HFF-Myc (cell line): ENCODE measurements at regions not wholly inside any gene's neighbourhood (a gene's known extent, or its start where the extent isn't known, plus 50 kb on each side); places are given as distances from the start of the nearest gene placed in this dataset.

ENCODE experiments used
- DNase-seq: peaks from one replicate; pipeline ENCODE4 v3.0.0-alpha.2; 2011; ENCODE audit warnings: low read depth; ENCODE audit errors: extremely low read depth
- H3K4me3 ChIP-seq: replicated peaks from 2 replicates; pipeline ENCODE4 v1.5.1; 2011; ENCODE audit warnings: low read depth, mild to moderate bottlenecking, control low read depth, low read length
- CTCF ChIP-seq: IDR thresholded peaks from 2 replicates; pipeline ENCODE4 v1.5.1; 2012; ENCODE audit warnings: mild to moderate bottlenecking, low read depth, low read length, control low read depth; ENCODE audit errors: missing control alignments

GRCh38 chr14:26339381-26339780 lies 258.5 kb downstream of the NOVA1 start:
- TF ChIP-seq CTCF, result no peak
- no peak overlapping the region for H3K4me3 ChIP-seq
- DNase-seq, result no peak

GRCh38 chr14:26338231-26338630 lies 259.6 kb downstream of the NOVA1 start:
- H3K4me3 ChIP-seq, result no peak overlapping the region
- DNase-seq, result no peak
- no peak for TF ChIP-seq CTCF

DNA sequence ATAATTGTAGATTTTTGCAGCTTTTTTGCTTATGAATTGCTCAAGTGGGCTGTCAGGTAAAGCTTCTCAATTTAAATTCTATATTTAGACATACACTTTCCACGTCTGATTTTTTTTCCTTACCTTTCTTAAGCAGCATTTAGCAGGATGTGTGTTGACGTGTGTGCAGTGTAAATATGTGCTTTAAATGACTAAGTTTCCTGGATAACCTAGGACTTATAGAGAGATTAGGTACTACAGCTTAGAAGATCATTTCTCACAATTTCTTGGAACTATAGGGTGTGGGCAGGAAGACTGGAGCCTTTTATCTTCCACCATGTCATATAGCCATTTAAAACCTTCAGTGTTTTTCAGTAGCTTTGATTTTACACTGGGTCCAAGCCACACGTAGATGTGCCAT lies 263.5 kb downstream of the NOVA1 start:
- TF ChIP-seq CTCF, result no peak
- no peak overlapping the region for H3K4me3 ChIP-seq
- DNase-seq, result no peak

GRCh38 chr14:26332966-26333365 lies 264.9 kb downstream of the NOVA1 start:
- H3K4me3 ChIP-seq, result no peak overlapping the region
- no peak for TF ChIP-seq CTCF
- no peak for DNase-seq

DNA sequence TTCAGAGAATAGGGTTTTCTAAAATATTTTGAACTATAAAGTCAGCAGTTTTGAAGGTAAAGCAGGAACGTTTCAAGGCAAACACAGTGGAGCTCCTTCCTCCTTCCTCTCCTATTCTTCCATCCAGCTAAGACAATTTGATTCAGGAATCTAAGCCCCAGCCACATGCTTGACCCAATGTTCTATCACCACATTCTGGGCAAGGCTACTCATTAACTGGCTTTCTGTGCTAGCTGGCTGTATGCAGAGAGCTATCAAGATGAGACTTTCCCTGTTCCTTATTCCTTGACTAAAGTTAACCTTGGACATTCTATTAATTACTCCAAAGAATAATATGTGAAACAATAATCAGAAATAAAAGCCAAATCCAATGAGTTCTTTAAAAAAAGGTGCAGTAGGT lies 266.9 kb downstream of the NOVA1 start:
- no peak for TF ChIP-seq CTCF
- no peak for DNase-seq
- H3K4me3 ChIP-seq, result no peak overlapping the region

DNA sequence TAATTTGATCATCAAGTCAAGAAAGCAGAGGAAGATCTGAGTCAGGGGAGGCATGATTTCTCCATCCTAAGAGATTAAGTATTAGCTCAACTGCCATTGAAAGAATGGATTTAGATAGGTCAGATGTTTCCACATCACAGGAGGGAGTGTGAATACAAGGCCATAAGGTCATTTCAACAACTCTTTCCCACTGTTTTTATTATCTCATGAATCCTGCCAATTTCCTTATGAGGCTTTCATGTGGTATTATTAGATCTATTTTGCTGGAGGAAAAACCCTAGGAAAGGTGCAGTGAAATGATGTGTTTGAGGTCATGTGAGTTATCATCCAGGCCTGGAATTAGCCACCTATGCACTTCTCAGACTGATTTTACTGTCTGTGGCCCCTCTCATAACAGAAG lies 269.0 kb downstream of the NOVA1 start:
- H3K4me3 ChIP-seq, result no peak overlapping the region
- no peak for TF ChIP-seq CTCF

GRCh38 chr14:26323869-26324268 lies 274.0 kb downstream of the NOVA1 start:
- no peak for TF ChIP-seq CTCF
- DNase-seq, result no peak

More for the DNA sequence above, 269.0 kb downstream of the NOVA1 start:
- DNase-seq, result no peak

More at GRCh38 chr14:26323869-26324268, 274.0 kb downstream of the NOVA1 start:
- no peak overlapping the region for H3K4me3 ChIP-seq
